GM12878 (cell line): ENCODE measurements at regions not wholly inside any gene's neighbourhood (a gene's known extent, or its start where the extent isn't known, plus 50 kb on each side); places are given as distances from the start of the nearest gene placed in this dataset.
"Not testable (repeated sequence)": the region's sequence is repeated elsewhere in the genome, so short reads cannot be mapped to it uniquely, and the experiment has no call there.

ENCODE experiments used
- ATAC-seq: fragments of 200-7000 bp; cut with Tn5 transposase; 3 replicates; pipeline ENCODE4 v1.9.1; 2020; ENCODE audit warnings: mild to moderate bottlenecking, moderate library complexity
- BruUV-seq: library from RNA; stranded (reverse); fragments of 400-500 nt; replicated peaks from 2 replicates; lab custom pipeline; 2021; lab: Mats Ljungman, UMichigan
- CTCF ChIA-PET: fragments of 300-600 bp; sonication (Branson Sonifier 250); formaldehyde crosslinking; extraction: SDS; loops from one replicate; lab custom pipeline; 2021; ENCODE audit warnings: inconsistent platforms; lab: Yijun Ruan, JAX
- POLR2A ChIA-PET: fragments of 350-600 bp; formaldehyde crosslinking; extraction: SDS; loops from one replicate; lab custom pipeline; 2021; ENCODE audit warnings: inconsistent platforms; lab: Charles Lee
- RAD21 ChIA-PET: fragments of 300-600 bp; sonication (Branson Sonifier 250); formaldehyde crosslinking; loops from one replicate; lab custom pipeline; 2023; ENCODE audit warnings: antibody characterized with exemption; ENCODE audit not compliant: unreplicated experiment; lab: Charles Lee
- SMC1A ChIA-PET: fragments of 300-600 bp; sonication (Branson Sonifier 250); formaldehyde crosslinking; loops from one replicate; lab custom pipeline; 2023; ENCODE audit not compliant: unreplicated experiment, uncharacterized antibody; lab: Charles Lee
- DNase-seq: peaks from one replicate; pipeline ENCODE4 v3.0.0-alpha.2; 2011; ENCODE audit warnings: low read depth, low spot score
- FAIRE-seq: peaks from 3 replicates; lab custom pipeline; 2011; peaks lifted over from hg19 to GRCh38; lab: Jason Lieb, UNC
- H2AFZ ChIP-seq: 2 replicates; pipeline ENCODE4 v1.6.0; 2011; ENCODE audit warnings: low read depth, low read length, control low read depth; ENCODE audit not compliant: control insufficient read depth
- H3K27ac ChIP-seq: 2 replicates; pipeline ENCODE4 v1.5.1; 2011; ENCODE audit warnings: control low read depth; ENCODE audit not compliant: control insufficient read depth, insufficient read depth
- H3K27me3 ChIP-seq, 2 experiments: replicated peaks in 1 of 2; 2 replicates each; pipeline versions ENCODE4 v1.6.0 to v1.6.1; 2011; ENCODE audit warnings: low read length in 1 of 2; ENCODE audit not compliant: control insufficient read depth in 2 of 2, insufficient read depth in 2 of 2
- H3K36me3 ChIP-seq, 2 experiments: 2 replicates each; pipeline ENCODE4 v1.5.1; 2011; ENCODE audit warnings: low read length in 1 of 2; ENCODE audit not compliant: control insufficient read depth in 2 of 2, insufficient read depth in 2 of 2
- H3K4me1 ChIP-seq: 2 replicates; pipeline ENCODE4 v1.6.1; 2011; ENCODE audit warnings: mild to moderate bottlenecking, low read length, moderate library complexity, mixed read lengths; ENCODE audit not compliant: control insufficient read depth, insufficient read depth
- H3K4me2 ChIP-seq: 2 replicates; pipeline ENCODE4 v1.6.0; 2011; ENCODE audit warnings: control low read depth; ENCODE audit not compliant: control insufficient read depth, insufficient read depth
- H3K4me3 ChIP-seq: fragments of 200-600 bp; sonication (generic); 2 replicates; pipeline ENCODE4 v1.5.1; 2016
- H3K79me2 ChIP-seq: 2 replicates; pipeline ENCODE4 v1.6.0; 2011; ENCODE audit warnings: low read length; ENCODE audit not compliant: control insufficient read depth, insufficient read depth
- H3K9ac ChIP-seq: 2 replicates; pipeline ENCODE4 v1.8.0; 2011; ENCODE audit warnings: low read length, control low read depth, mixed read lengths; ENCODE audit not compliant: control insufficient read depth, insufficient read depth
- H3K9me3 ChIP-seq: replicated peaks from 3 replicates; pipeline ENCODE4 v1.5.1; 2011; ENCODE audit warnings: mild to moderate bottlenecking, low read length; ENCODE audit not compliant: control insufficient read depth, insufficient read depth
- H4K20me1 ChIP-seq: 2 replicates; pipeline ENCODE4 v1.6.0; 2011; ENCODE audit not compliant: control insufficient read depth, insufficient read depth
- HDAC2 ChIP-seq: fragments of 200-600 bp; sonication (generic); IDR thresholded peaks from 2 replicates; pipeline ENCODE4 v1.6.1; 2017
- PAX5 ChIP-seq: IDR thresholded peaks from 2 replicates; pipeline ENCODE4 v1.6.1; 2011; ENCODE audit warnings: low read depth, low read length, borderline replicate concordance
- SUPT20H ChIP-seq: IDR thresholded peaks from 2 replicates; pipeline ENCODE4 v1.6.1; 2011; ENCODE audit warnings: low read depth, mild to moderate bottlenecking, low read length, moderate library complexity, borderline replicate concordance; ENCODE audit not compliant: control insufficient read depth
- TCF7 ChIP-seq: IDR thresholded peaks from 2 replicates; pipeline ENCODE4 v1.6.1; 2014; ENCODE audit warnings: antibody characterized with exemption, borderline replicate concordance
- ZNF217 ChIP-seq: fragments of 450-650 bp; IDR thresholded peaks from 2 replicates; pipeline ENCODE4 v1.6.1; 2017; ENCODE audit warnings: antibody characterized with exemption, mild to moderate bottlenecking
- WGBS: methylation state at CpG from one replicate; pipeline ENCODE4 v1.1.6; 2016; ENCODE audit warnings: low lambda C conversion rate; ENCODE audit not compliant: insufficient replicate concordance, insufficient coverage; ENCODE audit errors: missing lambda C conversion rate; 5-methylcytosine and 5-hydroxymethylcytosine counted together
- in situ Hi-C: fragments of 300-500 bp; cut with MboI; formaldehyde crosslinking; loops from 9 replicates; pipeline ENCODE4 v1.14.3; 2018; ENCODE audit warnings: mixed read lengths
- intact Hi-C: fragments of 100-400 bp; cut with micrococcal nuclease; formaldehyde crosslinking; loops from one replicate; pipeline ENCODE4 v1.14.2; 2022; ENCODE audit not compliant: unreplicated experiment

DNA sequence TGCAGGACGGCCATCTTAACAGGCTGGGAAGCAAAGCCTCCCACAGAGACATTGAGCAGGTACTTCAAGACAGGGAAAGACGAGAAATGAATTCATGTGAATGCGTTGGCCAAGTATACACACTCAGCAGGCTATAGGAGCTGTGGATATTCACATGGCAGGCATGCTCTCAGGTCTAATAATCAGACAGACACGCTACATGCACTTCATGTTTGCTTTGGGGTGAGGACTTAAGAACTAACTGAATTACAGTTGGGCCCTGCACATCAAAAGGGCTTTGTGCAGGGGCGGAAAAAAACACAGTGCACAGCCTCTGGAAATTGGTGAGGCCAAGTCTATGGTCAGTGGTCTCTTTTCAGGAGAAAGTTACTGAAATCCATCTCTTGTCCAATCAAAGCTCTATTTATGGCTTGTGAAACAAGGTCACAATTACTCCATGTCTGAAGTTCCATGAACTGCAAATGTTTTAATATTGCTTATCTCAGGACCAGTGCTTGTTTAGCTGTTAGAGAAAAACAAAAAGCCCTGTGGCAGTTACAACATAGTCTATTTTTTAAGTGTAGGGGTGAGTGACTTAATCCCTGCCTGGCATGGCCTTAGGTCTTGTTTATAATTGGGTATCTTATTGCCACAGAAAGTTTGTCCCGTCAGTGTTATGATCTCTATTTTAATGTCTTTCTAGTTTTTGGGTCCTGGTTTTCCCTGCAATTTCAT is 100.6 kb upstream of the GOLGA6L6 start:
- Histone ChIP-seq H3K27ac (no peak overlapping the region), H3K36me3 (no peaks in the 10 kb centered on the region), H3K9me3 (no peaks in the 10 kb centered on the region), H3K27me3 (no peaks in the 10 kb centered on the region), H2AFZ (no peak overlapping the region), H3K9ac (no peak overlapping the region), H3K79me2 (no peaks in the 10 kb centered on the region), H3K4me3 (no peak overlapping the region), H3K4me2 (no peak overlapping the region), H4K20me1 (no peaks in the 10 kb centered on the region), H3K4me1 (no peaks in the 10 kb centered on the region)
- in situ Hi-C loops (no loop called here), intact Hi-C loops (no loop called here)
- BruUV-seq = no TSS peak
- ATAC-seq (no peak), DNase-seq (no peak), FAIRE-seq (no peak)
- CTCF ChIA-PET = interaction anchor here (2.5 kb wide), 1 partner anchor 10 kb away, joined by 9 read pairs; no protein-coding TSS in a partner anchor
- SMC1A ChIA-PET = no interaction called here
- 4% methylated on average over 6 of the region's 6 CpGs for WGBS
- TF ChIP-seq PAX5 (no peak), TCF7 (no peak), HDAC2 (no peak), SUPT20H (no peak), ZNF217 (no peak)
- RAD21 ChIA-PET = no interaction called here
- POLR2A ChIA-PET = no interaction called here

DNA sequence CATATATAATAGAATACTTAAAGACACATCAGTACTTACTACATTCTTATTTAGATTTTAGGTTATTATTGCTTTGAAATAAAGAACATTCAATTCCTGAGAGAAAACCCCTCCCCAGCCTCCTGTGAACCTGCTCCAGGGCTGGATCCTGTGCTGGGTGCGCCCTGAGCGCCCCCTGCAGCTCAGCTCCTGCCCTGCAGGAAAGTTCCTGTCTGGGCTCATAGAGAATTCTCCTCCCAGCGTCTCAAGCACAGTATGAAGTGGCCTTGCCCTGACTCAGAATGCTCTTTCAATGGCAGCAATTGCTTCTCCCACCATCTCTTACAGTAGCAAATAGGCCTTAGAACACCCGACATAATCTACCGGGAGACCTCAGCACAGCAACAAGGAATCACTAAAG is 98.8 kb upstream of the GOLGA6L6 start:
- H3K79me2 ChIP-seq, H3K9ac ChIP-seq, intact Hi-C loops, H3K4me1 ChIP-seq, BruUV-seq, H2AFZ ChIP-seq, H3K9me3 ChIP-seq, DNase-seq, H3K27ac ChIP-seq, RAD21 ChIA-PET, CTCF ChIA-PET, POLR2A ChIA-PET, SMC1A ChIA-PET, H4K20me1 ChIP-seq, H3K4me3 ChIP-seq, in situ Hi-C loops, H3K36me3 ChIP-seq, H3K27me3 ChIP-seq, H3K4me2 ChIP-seq, FAIRE-seq: not testable (repeated sequence)
- WGBS = 0% methylated on average over 2 of the region's 5 CpGs
- ATAC-seq = peak; percentile 86

GRCh38 chr15:20639224-20639623 is 97.6 kb upstream of the GOLGA6L6 start:
- POLR2A ChIA-PET, H3K4me2 ChIP-seq, H3K4me1 ChIP-seq, H2AFZ ChIP-seq, in situ Hi-C loops, CTCF ChIA-PET, SMC1A ChIA-PET, intact Hi-C loops, H3K27ac ChIP-seq, BruUV-seq, H3K36me3 ChIP-seq, H3K79me2 ChIP-seq, H3K9ac ChIP-seq, H3K4me3 ChIP-seq, H3K27me3 ChIP-seq, FAIRE-seq, H4K20me1 ChIP-seq, ATAC-seq, RAD21 ChIA-PET, DNase-seq, H3K9me3 ChIP-seq: not testable (repeated sequence)
- WGBS = no CpG with 5 or more reads among the region's 5 CpGs
